ENCODE measurements at regions not wholly inside any gene's neighbourhood (a gene's known extent, or its start where the extent isn't known, plus 50 kb on each side); places are given as distances from the start of the nearest gene placed in this dataset.

DNA sequence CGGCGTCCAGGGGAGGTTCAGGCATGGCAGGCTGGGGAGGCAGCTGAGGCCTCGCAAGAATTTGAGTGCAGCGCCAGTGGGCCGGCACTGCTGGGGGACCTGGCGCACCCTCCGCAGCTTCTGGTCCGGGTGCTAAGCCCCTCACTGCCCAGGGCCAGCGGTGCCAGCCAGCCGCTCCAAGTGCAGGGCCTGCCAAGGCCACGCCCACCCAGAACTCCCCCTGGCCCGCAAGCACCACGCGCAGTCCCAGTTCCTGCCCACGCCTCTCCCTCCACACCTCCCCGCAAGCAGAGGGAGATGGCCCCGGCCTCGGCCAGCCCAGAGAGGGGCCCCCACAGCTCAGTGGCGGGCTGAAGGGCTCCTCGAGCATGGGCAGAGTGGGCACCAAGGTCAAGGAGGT, 2017.3 kb downstream of the LRRC4C start:
- Mint-ChIP-seq H3K27me3 (ENCODE audit: unreplicated experiment) (no peaks in the 10 kb centered on the region), H3K27ac (ENCODE audit: unreplicated experiment) (no peak overlapping the region), H3K4me3 (ENCODE audit: unreplicated experiment) (no peak overlapping the region), H3K9me3 (ENCODE audit: unreplicated experiment) (peaks cover 23% of the 10 kb centered on the region), H3K4me1 (ENCODE audit: unreplicated experiment) (no peaks in the 10 kb centered on the region), H3K36me3 (ENCODE audit: unreplicated experiment) (no peaks in the 10 kb centered on the region)
- TF ChIP-seq, protein P1, sequence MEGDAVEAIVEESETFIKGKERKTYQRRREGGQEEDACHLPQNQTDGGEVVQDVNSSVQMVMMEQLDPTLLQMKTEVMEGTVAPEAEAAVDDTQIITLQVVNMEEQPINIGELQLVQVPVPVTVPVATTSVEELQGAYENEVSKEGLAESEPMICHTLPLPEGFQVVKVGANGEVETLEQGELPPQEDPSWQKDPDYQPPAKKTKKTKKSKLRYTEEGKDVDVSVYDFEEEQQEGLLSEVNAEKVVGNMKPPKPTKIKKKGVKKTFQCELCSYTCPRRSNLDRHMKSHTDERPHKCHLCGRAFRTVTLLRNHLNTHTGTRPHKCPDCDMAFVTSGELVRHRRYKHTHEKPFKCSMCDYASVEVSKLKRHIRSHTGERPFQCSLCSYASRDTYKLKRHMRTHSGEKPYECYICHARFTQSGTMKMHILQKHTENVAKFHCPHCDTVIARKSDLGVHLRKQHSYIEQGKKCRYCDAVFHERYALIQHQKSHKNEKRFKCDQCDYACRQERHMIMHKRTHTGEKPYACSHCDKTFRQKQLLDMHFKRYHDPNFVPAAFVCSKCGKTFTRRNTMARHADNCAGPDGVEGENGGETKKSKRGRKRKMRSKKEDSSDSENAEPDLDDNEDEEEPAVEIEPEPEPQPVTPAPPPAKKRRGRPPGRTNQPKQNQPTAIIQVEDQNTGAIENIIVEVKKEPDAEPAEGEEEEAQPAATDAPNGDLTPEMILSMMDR (IDR thresholded peaks at IDR 0.05), result no peak
- DNase-seq (ENCODE audit: extremely low spot score, unreplicated experiment), result no peak

- Mint-ChIP-seq H3K27ac (ENCODE audit: unreplicated experiment) (no peak overlapping the region), H3K4me3 (ENCODE audit: unreplicated experiment) (no peak overlapping the region), H3K9me3 (ENCODE audit: unreplicated experiment) (peaks cover 4% of the 10 kb centered on the region), H3K4me1 (ENCODE audit: unreplicated experiment) (no peaks in the 10 kb centered on the region), H3K36me3 (ENCODE audit: unreplicated experiment) (no peaks in the 10 kb centered on the region), H3K27me3 (ENCODE audit: unreplicated experiment) (no peaks in the 10 kb centered on the region)
- no peak for DNase-seq (ENCODE audit: extremely low spot score, unreplicated experiment)
- TF ChIP-seq, protein P1 (IDR thresholded peaks at IDR 0.05), result no peak
Observed at GRCh38 chr11:39435641-39436040, 2023.8 kb downstream of the LRRC4C start.

DNA sequence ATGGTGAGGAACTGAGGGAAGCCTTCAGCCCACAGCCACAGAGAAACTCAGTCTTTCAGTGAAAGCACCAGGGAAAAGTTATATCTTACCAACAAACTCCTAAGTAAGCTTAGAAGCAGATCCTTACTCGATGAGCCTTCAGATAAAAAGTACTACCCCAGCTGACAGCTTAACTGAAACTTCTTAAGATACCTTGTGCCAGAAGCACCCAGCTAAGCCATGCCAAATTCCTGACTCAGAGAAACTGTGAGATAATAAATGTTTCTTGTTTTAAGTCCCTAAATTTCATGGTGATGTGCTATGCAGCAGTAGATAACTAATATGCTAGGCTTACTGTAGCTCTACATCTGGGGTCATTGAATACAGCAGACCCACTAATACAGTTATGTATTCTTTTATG, 2025.0 kb downstream of the LRRC4C start:
- no peaks in the 10 kb centered on the region for H3K36me3 Mint-ChIP-seq (ENCODE audit: unreplicated experiment)
- H3K27ac Mint-ChIP-seq (ENCODE audit: unreplicated experiment), result no peak overlapping the region
- TF ChIP-seq, protein P1 (IDR thresholded peaks at IDR 0.05), result no peak
- no peaks in the 10 kb centered on the region for H3K27me3 Mint-ChIP-seq (ENCODE audit: unreplicated experiment)
- no peaks in the 10 kb centered on the region for H3K4me1 Mint-ChIP-seq (ENCODE audit: unreplicated experiment)
- peaks cover 9% of the 10 kb centered on the region for H3K9me3 Mint-ChIP-seq (ENCODE audit: unreplicated experiment)
- H3K4me3 Mint-ChIP-seq (ENCODE audit: unreplicated experiment), result no peak overlapping the region
- DNase-seq (ENCODE audit: extremely low spot score, unreplicated experiment), result no peak

- no peaks in the 10 kb centered on the region for H3K27me3 Mint-ChIP-seq (ENCODE audit: unreplicated experiment)
- H3K36me3 Mint-ChIP-seq (ENCODE audit: unreplicated experiment), result no peaks in the 10 kb centered on the region
- no peak overlapping the region for H3K4me3 Mint-ChIP-seq (ENCODE audit: unreplicated experiment)
- TF ChIP-seq, protein P1 (IDR thresholded peaks at IDR 0.05), result no peak
- no peak for DNase-seq (ENCODE audit: extremely low spot score, unreplicated experiment)
- no peak overlapping the region for H3K27ac Mint-ChIP-seq (ENCODE audit: unreplicated experiment)
- no peaks in the 10 kb centered on the region for H3K4me1 Mint-ChIP-seq (ENCODE audit: unreplicated experiment)
- H3K9me3 Mint-ChIP-seq (ENCODE audit: unreplicated experiment), result peaks cover 10% of the 10 kb centered on the region
Observed at GRCh38 chr11:39432929-39433328, 2026.5 kb downstream of the LRRC4C start.

DNA sequence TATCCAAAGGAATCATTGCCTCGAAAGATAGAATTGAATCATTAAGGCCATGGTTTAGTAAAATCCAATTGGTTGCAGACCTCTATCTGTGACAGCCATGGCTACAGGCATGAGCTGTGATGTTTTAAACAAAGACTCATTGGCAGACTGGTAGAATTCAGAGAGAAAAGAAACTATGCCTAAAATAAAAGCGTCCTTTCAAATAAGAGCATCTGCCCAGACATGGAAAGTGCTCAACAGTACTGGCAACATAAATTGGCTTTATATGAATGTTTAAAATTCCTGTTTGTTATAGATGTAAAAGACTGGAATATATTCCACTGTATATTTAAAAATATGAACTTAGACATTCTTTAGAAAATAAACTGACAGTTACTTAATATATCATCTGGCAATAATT, 2034.2 kb downstream of the LRRC4C start:
- Mint-ChIP-seq H3K4me3 (ENCODE audit: unreplicated experiment) (no peak overlapping the region), H3K9me3 (ENCODE audit: unreplicated experiment) (peaks cover 8% of the 10 kb centered on the region), H3K4me1 (ENCODE audit: unreplicated experiment) (no peaks in the 10 kb centered on the region), H3K27me3 (ENCODE audit: unreplicated experiment) (no peaks in the 10 kb centered on the region), H3K27ac (ENCODE audit: unreplicated experiment) (no peak overlapping the region), H3K36me3 (ENCODE audit: unreplicated experiment) (no peaks in the 10 kb centered on the region)
- DNase-seq (ENCODE audit: extremely low spot score, unreplicated experiment), result no peak
- TF ChIP-seq, protein P1 (IDR thresholded peaks at IDR 0.05), result no peak

All from osteocyte (in vitro differentiated cells).